ENCODE measurements at regions not wholly inside any gene's neighbourhood (a gene's known extent, or its start where the extent isn't known, plus 50 kb on each side); places are given as distances from the start of the nearest gene placed in this dataset.

- no peak for DNase-seq
These were observed 246.0 kb upstream of the NFE2L3 start for GRCh38 chr7:25906003-25906402.

DNA sequence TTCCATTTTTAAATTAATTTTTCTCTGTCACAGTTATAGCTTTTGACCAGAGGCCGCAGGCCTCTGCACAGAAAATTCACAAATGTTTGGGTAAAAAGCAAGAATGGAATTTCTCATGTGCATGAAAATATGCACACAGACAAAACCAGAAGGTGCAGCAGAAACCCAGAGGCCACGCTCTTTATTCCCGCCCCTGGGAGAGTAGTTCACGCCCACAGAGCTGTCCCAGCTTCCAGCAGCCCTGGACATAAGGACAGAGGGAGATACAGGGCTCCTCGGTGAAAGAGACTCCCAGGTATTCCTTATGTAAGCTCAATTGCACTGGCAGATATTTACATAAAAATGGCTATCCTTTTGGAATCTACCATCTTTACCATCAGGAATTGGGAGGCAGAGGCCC is 245.2 kb upstream of the NFE2L3 start:
- no peak for DNase-seq

GRCh38 chr7:25907214-25907613 is 244.8 kb upstream of the NFE2L3 start:
- no peak for DNase-seq

- no peak for DNase-seq
These were observed 244.3 kb upstream of the NFE2L3 start for GRCh38 chr7:25907731-25908130.

DNA sequence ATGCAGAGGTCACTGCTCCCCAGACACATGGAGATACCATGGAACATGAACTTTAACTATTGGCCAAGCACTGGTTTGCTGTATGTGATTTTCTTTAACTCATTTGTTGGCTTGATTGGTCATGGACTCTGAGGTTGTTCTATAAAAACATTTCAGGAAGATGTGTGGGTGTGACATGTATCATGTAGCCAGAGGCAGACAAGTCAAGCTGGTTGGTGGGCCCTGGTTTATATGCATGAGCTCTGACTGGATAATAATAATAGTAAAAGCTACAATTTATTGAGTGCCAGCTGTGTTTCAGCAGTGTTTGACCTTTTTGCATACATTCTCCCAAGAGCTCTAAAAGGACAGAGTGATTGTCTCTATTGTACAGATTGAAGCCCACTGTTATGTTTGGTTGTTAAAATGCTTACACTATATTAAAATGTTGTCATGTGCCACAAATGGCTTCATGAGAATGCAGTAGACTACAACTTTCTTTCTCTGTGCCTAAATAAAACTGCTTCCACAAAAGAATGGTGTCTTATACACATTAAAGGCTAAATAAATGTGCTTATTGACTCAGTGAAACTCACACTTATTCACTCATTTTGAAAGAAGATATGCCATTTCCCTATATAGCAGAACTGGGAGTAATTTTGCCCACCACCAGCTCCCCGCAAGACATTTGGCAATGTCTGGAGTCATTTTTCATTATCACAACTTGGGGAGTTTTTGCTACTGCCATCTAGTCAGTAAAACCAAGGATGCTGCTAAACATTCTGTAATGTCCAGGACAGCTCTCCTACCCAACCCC is 243.6 kb upstream of the NFE2L3 start:
- DNase-seq, result no peak

- no peak for DNase-seq
These were observed 240.0 kb upstream of the NFE2L3 start for GRCh38 chr7:25911738-25912607.

- no peak for DNase-seq
These were observed 238.3 kb upstream of the NFE2L3 start for GRCh38 chr7:25913598-25914224.

GRCh38 chr7:25918731-25919130 is 233.3 kb upstream of the NFE2L3 start:
- no peak for DNase-seq

DNA sequence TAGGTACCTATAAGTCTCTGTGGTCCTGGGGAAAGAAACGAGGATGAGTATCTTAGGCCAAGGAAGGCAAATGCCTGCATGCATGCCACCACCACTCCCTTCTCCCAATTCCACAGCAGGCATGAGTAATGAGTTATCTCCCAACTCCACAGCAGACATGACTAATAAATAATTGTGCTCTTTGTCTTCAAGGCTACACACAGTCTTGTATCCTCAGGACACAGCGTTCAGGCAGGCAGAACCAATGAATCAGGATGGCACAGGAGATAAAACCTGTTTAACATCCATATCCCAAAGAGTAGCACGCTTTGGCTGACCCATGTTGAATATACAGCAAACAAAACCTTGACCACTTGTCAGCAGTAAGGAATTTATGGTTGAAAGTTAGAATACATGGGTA is 229.7 kb upstream of the NFE2L3 start:
- no peak for DNase-seq

DNA sequence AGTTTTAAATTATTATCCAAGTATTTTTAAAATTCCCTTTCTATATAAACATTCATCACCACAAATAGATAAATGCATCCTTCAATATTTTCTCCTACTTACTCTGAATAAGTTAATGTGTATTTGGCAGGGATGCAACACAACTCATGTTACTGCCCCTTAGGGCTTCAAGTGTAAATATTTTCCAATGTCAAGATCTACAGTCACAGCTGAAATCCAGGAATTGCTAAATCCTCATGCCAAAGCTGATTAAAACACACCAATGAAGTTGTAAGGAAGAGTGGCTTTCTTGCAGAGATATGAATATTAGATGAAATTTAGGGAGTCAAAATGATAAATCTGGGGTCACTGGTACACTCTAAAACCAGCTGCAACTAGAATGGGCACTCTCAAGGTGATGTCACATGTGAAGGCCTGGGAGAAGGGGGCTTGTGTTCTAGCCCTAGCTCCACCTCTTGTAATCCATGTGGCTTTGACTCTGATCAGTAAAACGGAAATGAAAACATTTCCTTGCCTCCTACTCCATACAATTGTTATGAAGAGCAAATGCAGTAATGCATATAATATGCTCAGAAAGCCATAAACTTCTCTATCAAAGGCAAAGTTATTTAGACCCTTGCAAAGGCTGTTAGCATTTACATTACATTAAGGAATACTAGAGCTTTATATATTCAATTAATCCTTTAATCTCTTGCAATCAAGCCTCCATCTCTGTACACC is 228.1 kb upstream of the NFE2L3 start:
- no peak for DNase-seq

DNA sequence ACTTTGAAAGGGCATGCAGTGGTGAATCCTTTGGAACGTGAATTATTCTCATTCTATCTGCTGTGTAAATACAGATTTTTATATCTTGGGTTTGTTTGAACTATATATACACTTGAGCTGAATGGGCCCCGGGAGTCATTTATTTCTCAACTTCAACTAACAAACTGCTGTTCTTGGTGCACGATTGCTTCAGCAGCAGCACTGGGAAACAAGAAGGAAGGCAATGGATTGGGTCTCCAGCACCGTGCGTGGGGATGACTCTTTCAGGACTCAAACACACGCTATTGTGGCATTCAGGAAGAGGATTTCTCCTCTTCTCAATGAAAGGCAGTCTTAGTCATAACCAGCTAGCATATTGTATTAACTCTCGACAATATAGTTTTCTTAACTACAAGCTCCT is 226.0 kb upstream of the NFE2L3 start:
- peak; percentile 8 for DNase-seq

- DNase-seq, result no peak
These were observed 225.5 kb upstream of the NFE2L3 start for GRCh38 chr7:25926451-25926850.

GRCh38 chr7:25926891-25927625 is 224.9 kb upstream of the NFE2L3 start:
- no peak for DNase-seq

GRCh38 chr7:25927626-25927978 is 224.4 kb upstream of the NFE2L3 start:
- no peak for DNase-seq

DNA sequence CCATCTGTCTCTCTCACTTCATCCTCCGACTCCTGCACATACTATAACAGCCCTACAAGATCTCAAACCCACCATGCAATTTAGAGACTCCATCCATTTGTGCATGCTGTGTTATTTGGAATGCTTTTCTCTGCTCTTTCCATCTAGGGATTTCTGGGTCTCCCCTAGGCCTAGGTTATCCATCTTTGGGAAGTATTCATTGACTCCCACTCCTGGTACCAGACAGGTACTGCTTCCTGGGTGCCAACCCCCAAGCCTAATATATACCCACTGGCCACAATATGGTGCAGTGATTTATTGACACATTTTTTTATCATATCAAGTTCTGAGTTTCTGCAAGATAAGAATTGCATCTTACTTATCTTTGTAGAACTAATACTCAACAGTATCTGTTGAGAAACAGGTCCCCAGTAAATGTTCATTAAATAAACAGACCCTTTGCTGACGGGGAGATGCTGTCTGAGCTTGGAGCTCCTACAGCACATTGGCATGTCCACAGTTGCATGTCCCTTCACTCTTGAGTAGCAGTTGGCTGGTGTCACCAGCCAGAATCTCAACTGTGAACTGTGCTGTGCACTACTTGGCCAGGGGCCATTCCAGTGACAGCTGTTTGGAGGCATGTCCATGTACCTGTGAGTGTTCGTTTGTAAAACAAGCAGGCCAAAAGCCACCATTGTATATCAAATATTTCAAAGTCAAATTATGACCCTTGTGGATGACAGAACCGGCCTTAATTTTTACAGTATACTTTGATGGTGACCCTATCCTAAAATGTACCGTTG is 223.3 kb upstream of the NFE2L3 start:
- DNase-seq, result no peak

DNA sequence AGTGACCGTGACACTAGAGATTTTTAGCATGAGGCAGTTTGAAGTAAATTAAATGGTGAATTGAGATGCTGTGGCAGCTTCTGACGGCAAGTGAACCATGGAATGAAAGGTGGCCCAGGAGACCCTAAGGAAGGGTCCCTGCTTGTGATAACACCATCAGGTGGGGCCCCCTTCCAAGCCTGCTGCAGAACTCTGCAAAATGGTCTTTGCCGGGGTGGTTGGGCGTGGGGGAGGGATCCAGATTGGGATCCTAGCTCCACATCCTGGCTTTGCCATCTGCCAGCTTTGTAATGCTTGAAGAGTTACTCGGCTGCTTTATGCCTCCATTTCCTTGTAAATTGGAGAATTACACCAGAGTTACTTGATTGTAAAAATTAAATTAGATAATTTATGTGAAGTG is 222.6 kb upstream of the NFE2L3 start:
- DNase-seq, result no peak

GRCh38 chr7:25930492-25931048 is 221.4 kb upstream of the NFE2L3 start:
- DNase-seq, result no peak

- DNase-seq, result no peak
These were observed 220.8 kb upstream of the NFE2L3 start for GRCh38 chr7:25931156-25931555.

- DNase-seq, result no peak
These were observed 218.1 kb upstream of the NFE2L3 start for GRCh38 chr7:25933921-25934320.

GRCh38 chr7:25940086-25940906 is 211.7 kb upstream of the NFE2L3 start:
- DNase-seq, result no peak

Data from fibroblast of skin of right quadriceps (primary cell).